ENCODE measurements at regions not wholly inside any gene's neighbourhood (a gene's known extent, or its start where the extent isn't known, plus 50 kb on each side); places are given as distances from the start of the nearest gene placed in this dataset.

DNA sequence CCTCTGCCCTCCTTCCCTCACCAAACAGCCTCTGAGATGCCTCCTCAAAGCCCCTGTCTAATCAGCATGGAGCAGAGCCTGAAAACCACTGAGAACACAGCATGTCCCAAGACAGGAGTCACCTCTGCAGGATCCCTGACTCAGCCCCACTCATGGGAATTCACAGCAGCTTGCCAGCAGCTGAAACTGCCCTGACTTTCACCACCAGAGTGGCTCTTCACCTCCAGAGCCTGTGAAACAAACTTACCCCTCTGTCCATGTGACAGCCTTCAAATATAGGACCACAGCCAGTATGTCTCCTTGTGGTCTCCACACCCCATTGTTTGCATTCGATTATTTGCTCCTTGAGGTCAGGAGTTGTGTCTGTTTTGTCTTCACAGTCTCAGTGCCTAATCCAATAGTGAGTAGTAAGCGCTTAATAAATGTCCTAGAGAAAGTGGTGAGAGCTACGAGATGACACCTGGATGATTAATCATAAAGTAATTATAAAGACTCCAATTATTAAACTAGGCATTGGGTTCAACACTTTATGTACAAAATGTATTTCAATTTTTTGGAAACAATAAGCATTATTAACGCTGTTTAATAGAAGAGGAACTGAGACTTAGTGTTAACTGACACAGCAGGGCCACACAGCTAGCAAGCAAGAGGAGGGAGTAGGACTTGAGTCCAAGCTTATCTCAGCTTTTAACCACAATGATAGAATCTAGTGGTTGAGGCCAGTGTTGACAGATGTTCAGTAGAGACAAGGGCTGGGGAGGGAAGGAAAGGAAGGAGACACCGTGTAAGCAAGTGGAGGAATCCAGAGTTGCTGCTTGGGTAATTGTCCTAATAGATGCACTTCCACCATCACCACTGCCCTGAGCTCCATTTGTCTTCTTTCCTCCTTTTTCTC lies 358.7 kb upstream of the TNP1 start:
- Mint-ChIP-seq H3K36me3 (ENCODE audit: low read depth, unreplicated experiment) (no peaks in the 10 kb centered on the region), H3K4me3 (ENCODE audit: unreplicated experiment) (no peak overlapping the region), H3K4me1 (ENCODE audit: low read depth, unreplicated experiment) (peaks cover 44% of the 10 kb centered on the region), H3K9me3 (ENCODE audit: unreplicated experiment) (no peaks in the 10 kb centered on the region), H3K27me3 (ENCODE audit: low read depth, unreplicated experiment) (no peaks in the 10 kb centered on the region), H3K27ac (ENCODE audit: unreplicated experiment) (peak overlapping the region; percentile 48)
- Histone ChIP-seq H3K4me1 (ENCODE audit: insufficient read depth, low read length) (peaks cover 30% of the 10 kb centered on the region), H4K20me1 (ENCODE audit: insufficient read depth, low read length) (no peaks in the 10 kb centered on the region), H3K4me2 (ENCODE audit: low read length) (no peak overlapping the region), H3K27me3 (ENCODE audit: insufficient read depth, low read length) (no peaks in the 10 kb centered on the region), H3K27ac (ENCODE audit: low read depth, low read length) (no peak overlapping the region), H3K36me3 (ENCODE audit: insufficient read depth, low read length) (no peaks in the 10 kb centered on the region), H3K9ac (ENCODE audit: low read length) (no peak overlapping the region), H3K79me2 (ENCODE audit: insufficient read depth, low read length) (no peaks in the 10 kb centered on the region), H3K9me3 (ENCODE audit: insufficient read depth, low read depth, low read length) (no peaks in the 10 kb centered on the region), H2AFZ (ENCODE audit: low read depth, low read length) (no peak overlapping the region), H3K4me3 (ENCODE audit: insufficient read depth, low read depth, low read length) (no peak overlapping the region)
- FAIRE-seq = peak; percentile 62
- peak; percentile 95 for DNase-seq (ENCODE audit: low read depth)
- TF ChIP-seq, protein P1, sequence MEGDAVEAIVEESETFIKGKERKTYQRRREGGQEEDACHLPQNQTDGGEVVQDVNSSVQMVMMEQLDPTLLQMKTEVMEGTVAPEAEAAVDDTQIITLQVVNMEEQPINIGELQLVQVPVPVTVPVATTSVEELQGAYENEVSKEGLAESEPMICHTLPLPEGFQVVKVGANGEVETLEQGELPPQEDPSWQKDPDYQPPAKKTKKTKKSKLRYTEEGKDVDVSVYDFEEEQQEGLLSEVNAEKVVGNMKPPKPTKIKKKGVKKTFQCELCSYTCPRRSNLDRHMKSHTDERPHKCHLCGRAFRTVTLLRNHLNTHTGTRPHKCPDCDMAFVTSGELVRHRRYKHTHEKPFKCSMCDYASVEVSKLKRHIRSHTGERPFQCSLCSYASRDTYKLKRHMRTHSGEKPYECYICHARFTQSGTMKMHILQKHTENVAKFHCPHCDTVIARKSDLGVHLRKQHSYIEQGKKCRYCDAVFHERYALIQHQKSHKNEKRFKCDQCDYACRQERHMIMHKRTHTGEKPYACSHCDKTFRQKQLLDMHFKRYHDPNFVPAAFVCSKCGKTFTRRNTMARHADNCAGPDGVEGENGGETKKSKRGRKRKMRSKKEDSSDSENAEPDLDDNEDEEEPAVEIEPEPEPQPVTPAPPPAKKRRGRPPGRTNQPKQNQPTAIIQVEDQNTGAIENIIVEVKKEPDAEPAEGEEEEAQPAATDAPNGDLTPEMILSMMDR (IDR thresholded peaks at IDR 0.05; ENCODE audit: insufficient read depth, low read depth, low read length) = no peak
- no peak for TF ChIP-seq EZH2 (IDR thresholded peaks at IDR 0.05; ENCODE audit: insufficient read depth, low read length)

DNA sequence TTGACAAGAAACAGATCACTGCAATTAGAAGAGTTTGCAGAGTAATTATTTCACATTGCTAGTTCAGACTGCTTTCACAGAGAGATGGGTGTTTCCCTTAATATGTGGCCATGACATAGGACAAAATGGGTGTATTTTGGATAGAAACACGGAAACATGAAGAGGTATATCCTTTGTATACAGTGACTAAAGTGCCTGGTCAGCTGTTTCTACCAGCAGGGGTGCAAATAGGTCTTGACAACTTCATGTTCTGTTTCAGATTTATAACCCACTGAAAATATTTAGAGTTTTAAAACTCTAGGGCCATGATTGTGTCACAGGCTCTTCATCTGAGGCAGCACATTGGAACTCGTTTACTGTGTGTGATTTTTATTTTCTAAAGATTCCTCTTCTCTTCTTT lies 357.1 kb upstream of the TNP1 start:
- Histone ChIP-seq H2AFZ (ENCODE audit: low read depth, low read length) (no peak overlapping the region), H3K27ac (ENCODE audit: low read depth, low read length) (no peak overlapping the region), H3K79me2 (ENCODE audit: insufficient read depth, low read length) (no peaks in the 10 kb centered on the region), H3K4me2 (ENCODE audit: low read length) (no peak overlapping the region), H3K9ac (ENCODE audit: low read length) (no peak overlapping the region), H4K20me1 (ENCODE audit: insufficient read depth, low read length) (no peaks in the 10 kb centered on the region), H3K36me3 (ENCODE audit: insufficient read depth, low read length) (no peaks in the 10 kb centered on the region), H3K27me3 (ENCODE audit: insufficient read depth, low read length) (no peaks in the 10 kb centered on the region), H3K4me3 (ENCODE audit: insufficient read depth, low read depth, low read length) (no peak overlapping the region), H3K4me1 (ENCODE audit: insufficient read depth, low read length) (peaks cover 17% of the 10 kb centered on the region), H3K9me3 (ENCODE audit: insufficient read depth, low read depth, low read length) (no peaks in the 10 kb centered on the region)
- Mint-ChIP-seq H3K27ac (ENCODE audit: unreplicated experiment) (no peak overlapping the region), H3K36me3 (ENCODE audit: low read depth, unreplicated experiment) (no peaks in the 10 kb centered on the region), H3K4me3 (ENCODE audit: unreplicated experiment) (no peak overlapping the region), H3K4me1 (ENCODE audit: low read depth, unreplicated experiment) (peaks cover 29% of the 10 kb centered on the region), H3K27me3 (ENCODE audit: low read depth, unreplicated experiment) (no peaks in the 10 kb centered on the region), H3K9me3 (ENCODE audit: unreplicated experiment) (no peaks in the 10 kb centered on the region)
- no peak for DNase-seq (ENCODE audit: low read depth)
- no peak for TF ChIP-seq EZH2 (IDR thresholded peaks at IDR 0.05; ENCODE audit: insufficient read depth, low read length)
- TF ChIP-seq, protein P1 (IDR thresholded peaks at IDR 0.05; ENCODE audit: insufficient read depth, low read depth, low read length) = no peak
- no peak for FAIRE-seq

DNA sequence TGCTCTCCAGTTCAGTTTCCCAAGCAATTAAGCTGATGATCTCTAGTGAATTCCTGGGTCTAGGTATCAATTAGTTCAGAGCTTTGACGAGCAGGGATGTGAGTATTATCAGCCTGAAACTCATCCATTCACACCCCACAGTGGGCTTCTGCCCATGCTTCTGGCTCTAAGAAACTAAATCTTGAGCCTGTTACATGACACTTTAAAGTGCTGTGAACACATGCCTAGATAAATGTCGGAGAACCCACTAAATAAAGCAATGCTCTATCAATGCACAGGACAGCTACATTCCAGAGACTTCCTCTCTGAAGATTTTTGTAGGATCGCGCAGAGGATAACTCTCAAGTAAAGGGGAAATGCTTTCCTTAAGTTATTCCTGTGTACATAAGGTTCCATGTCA lies 356.5 kb upstream of the TNP1 start:
- Mint-ChIP-seq H3K9me3 (ENCODE audit: unreplicated experiment) (no peaks in the 10 kb centered on the region), H3K27me3 (ENCODE audit: low read depth, unreplicated experiment) (no peaks in the 10 kb centered on the region), H3K36me3 (ENCODE audit: low read depth, unreplicated experiment) (no peaks in the 10 kb centered on the region), H3K27ac (ENCODE audit: unreplicated experiment) (no peak overlapping the region), H3K4me3 (ENCODE audit: unreplicated experiment) (no peak overlapping the region), H3K4me1 (ENCODE audit: low read depth, unreplicated experiment) (peaks cover 27% of the 10 kb centered on the region)
- Histone ChIP-seq H3K9ac (ENCODE audit: low read length) (no peak overlapping the region), H3K27me3 (ENCODE audit: insufficient read depth, low read length) (no peaks in the 10 kb centered on the region), H2AFZ (ENCODE audit: low read depth, low read length) (no peak overlapping the region), H4K20me1 (ENCODE audit: insufficient read depth, low read length) (no peaks in the 10 kb centered on the region), H3K4me1 (ENCODE audit: insufficient read depth, low read length) (peaks cover 17% of the 10 kb centered on the region), H3K9me3 (ENCODE audit: insufficient read depth, low read depth, low read length) (no peaks in the 10 kb centered on the region), H3K4me2 (ENCODE audit: low read length) (no peak overlapping the region), H3K27ac (ENCODE audit: low read depth, low read length) (no peak overlapping the region), H3K79me2 (ENCODE audit: insufficient read depth, low read length) (no peaks in the 10 kb centered on the region), H3K4me3 (ENCODE audit: insufficient read depth, low read depth, low read length) (no peak overlapping the region), H3K36me3 (ENCODE audit: insufficient read depth, low read length) (no peaks in the 10 kb centered on the region)
- FAIRE-seq (no peak), DNase-seq (ENCODE audit: low read depth) (no peak)
- TF ChIP-seq, protein P1 (IDR thresholded peaks at IDR 0.05; ENCODE audit: insufficient read depth, low read depth, low read length) = no peak
- no peak for TF ChIP-seq EZH2 (IDR thresholded peaks at IDR 0.05; ENCODE audit: insufficient read depth, low read length)
